ENCODE measurements at regions not wholly inside any gene's neighbourhood (a gene's known extent, or its start where the extent isn't known, plus 50 kb on each side); places are given as distances from the start of the nearest gene placed in this dataset.

- H3K36me3 ChIP-seq (ENCODE audit: insufficient read depth): no peaks in the 10 kb centered on the region
- no peak overlapping the region for H3K27ac Mint-ChIP-seq
- no peaks in the 10 kb centered on the region for H4K20me1 ChIP-seq (replicated peaks; ENCODE audit: insufficient read depth)
- no peaks in the 10 kb centered on the region for H3K4me1 ChIP-seq (ENCODE audit: insufficient read depth)
- ATAC-seq (no peak), DNase-seq (ENCODE audit: low spot score) (no peak)
- H2AFZ ChIP-seq: no peak overlapping the region
- H3K36me3 Mint-ChIP-seq (ENCODE audit: low read depth): no peaks in the 10 kb centered on the region
- H3K4me3 Mint-ChIP-seq: no peak overlapping the region
- no peaks in the 10 kb centered on the region for H3K9me3 Mint-ChIP-seq
- no peak overlapping the region for H3K4me2 ChIP-seq
- no peaks in the 10 kb centered on the region for H3K27me3 ChIP-seq (ENCODE audit: insufficient read depth)
- TF ChIP-seq EZH2phosphoT487 (IDR thresholded peaks at IDR 0.05; ENCODE audit: unreplicated experiment) (no peak), STAT1 (IDR thresholded peaks at IDR 0.05; ENCODE audit: unreplicated experiment) (no peak), NANOG (IDR thresholded peaks at IDR 0.05; ENCODE audit: borderline replicate concordance) (no peak), ETS1 (IDR thresholded peaks at IDR 0.05) (no peak), JUNB (IDR thresholded peaks at IDR 0.05; ENCODE audit: unreplicated experiment) (no peak), CTCF (conservative IDR thresholded peaks at IDR 0.05; ENCODE audit: low read depth in 2 of 2) (no peak), POLR2AphosphoS5 (IDR thresholded peaks at IDR 0.05; ENCODE audit: low read depth) (no peak), EZH2 (IDR thresholded peaks at IDR 0.05; ENCODE audit: low read depth, unreplicated experiment) (no peak), ZNF331 (CRISPR knock-in tag; IDR thresholded peaks at IDR 0.05; ENCODE audit: low read depth) (no peak), REST (IDR thresholded peaks at IDR 0.05; ENCODE audit: unreplicated experiment) (no peak), CREB1 (CRISPR knock-in tag; IDR thresholded peaks at IDR 0.05; ENCODE audit: low read depth) (no peak), ZNF114 (CRISPR knock-in tag; IDR thresholded peaks at IDR 0.05) (no peak), ZNF462 (CRISPR knock-in tag; IDR thresholded peaks at IDR 0.05) (no peak)
- H3K4me3 ChIP-seq: no peak overlapping the region
- H3K27me3 Mint-ChIP-seq (ENCODE audit: insufficient read depth, low read depth, poor library complexity): no peaks in the 10 kb centered on the region
- H3K79me2 ChIP-seq (replicated peaks; ENCODE audit: insufficient read depth): no peaks in the 10 kb centered on the region
- H3K27ac ChIP-seq (ENCODE audit: low read depth): no peak overlapping the region
- H3K9me2 ChIP-seq (ENCODE audit: insufficient read depth): no peaks in the 10 kb centered on the region
- H3F3A ChIP-seq (replicated peaks; ENCODE audit: low read depth): no peaks in the 10 kb centered on the region
- no peaks in the 10 kb centered on the region for H3K4me1 Mint-ChIP-seq
Measured at GRCh38 chr3:147311716-147312115, 94.6 kb downstream of the ZIC4 start.
